CD8-positive, alpha-beta memory T cell (primary cell): ENCODE measurements at regions not wholly inside any gene's neighbourhood (a gene's known extent, or its start where the extent isn't known, plus 50 kb on each side); places are given as distances from the start of the nearest gene placed in this dataset.
"Not testable (repeated sequence)": the region's sequence is repeated elsewhere in the genome, so short reads cannot be mapped to it uniquely, and the experiment has no call there.

Experiments
- CTCF ChIA-PET: fragments of 350-600 bp; sonication (Branson Sonifier 250); formaldehyde crosslinking; loops from one replicate; lab custom pipeline; 2021; ENCODE audit warnings: antibody characterized with exemption; lab: Charles Lee
- POLR2A ChIA-PET: fragments of 350-600 bp; sonication (Branson Sonifier 250); formaldehyde crosslinking; loops from one replicate; lab custom pipeline; 2021; ENCODE audit warnings: antibody characterized with exemption; lab: Charles Lee
- DNase-seq, 5 donors: peaks; one replicate each; pipeline versions ENCODE4 v3.0.0 to v3.0.0-alpha.2; 2020 to 2022; ENCODE audit warnings: mixed read lengths in 1 of 5
- H3K27ac ChIP-seq: one replicate; pipeline ENCODE4 v1.7.0; 2013; ENCODE audit warnings: low read depth, mild to moderate bottlenecking, low read length, moderate library complexity
- H3K27me3 ChIP-seq: 2 replicates; pipeline ENCODE4 v1.7.0; 2013; ENCODE audit warnings: low read length, mild to moderate bottlenecking; ENCODE audit not compliant: insufficient read depth, poor library complexity, severe bottlenecking
- H3K36me3 ChIP-seq: 2 replicates; pipeline ENCODE4 v1.7.0; 2013; ENCODE audit warnings: mild to moderate bottlenecking, low read length, moderate library complexity; ENCODE audit not compliant: insufficient read depth
- H3K4me1 ChIP-seq: 2 replicates; pipeline ENCODE4 v1.7.0; 2013; ENCODE audit warnings: mild to moderate bottlenecking, low read length, moderate library complexity; ENCODE audit not compliant: insufficient read depth
- H3K4me3 ChIP-seq: 2 replicates; pipeline ENCODE4 v1.7.0; 2013; ENCODE audit warnings: mild to moderate bottlenecking, low read length
- H3K9me3 ChIP-seq: 2 replicates; pipeline ENCODE4 v1.7.0; 2013; ENCODE audit warnings: mild to moderate bottlenecking, low read length
- H3K27ac Mint-ChIP-seq, 8 donors: one replicate each; pipeline ENCODE4 v1.8.0; 2020 to 2021; ENCODE audit warnings: mixed read lengths in 8 of 8, mild to moderate bottlenecking in 6 of 8, inconsistent platforms in 3 of 8, moderate library complexity in 3 of 8
- H3K27me3 Mint-ChIP-seq, 2 donors: one replicate each; pipeline ENCODE4 v1.8.0; 2020 to 2021; ENCODE audit warnings: mixed read lengths in 2 of 2, mild to moderate bottlenecking in 1 of 2, moderate library complexity in 1 of 2
- H3K36me3 Mint-ChIP-seq, 3 donors: one replicate each; pipeline ENCODE4 v1.8.0; 2020 to 2021; ENCODE audit warnings: mixed read lengths in 3 of 3, inconsistent platforms in 1 of 3, mild to moderate bottlenecking in 1 of 3
- H3K4me1 Mint-ChIP-seq, 3 donors: one replicate each; pipeline ENCODE4 v1.8.0; 2020 to 2021; ENCODE audit warnings: mixed read lengths in 3 of 3, inconsistent platforms in 1 of 3, mild to moderate bottlenecking in 1 of 3
- H3K4me3 Mint-ChIP-seq, 7 donors: one replicate each; pipeline ENCODE4 v1.8.0; 2020 to 2021; ENCODE audit warnings: mixed read lengths in 7 of 7, mild to moderate bottlenecking in 6 of 7, moderate library complexity in 4 of 7, inconsistent platforms in 2 of 7
- H3K9me3 Mint-ChIP-seq, 5 donors: one replicate each; pipeline ENCODE4 v1.8.0; 2020 to 2022; ENCODE audit warnings: mixed read lengths in 5 of 5, mild to moderate bottlenecking in 3 of 5, moderate library complexity in 2 of 5, inconsistent platforms in 1 of 5

- Histone ChIP-seq H3K36me3 (no peaks in the 10 kb centered on the region), H3K27me3 (peaks cover 5% of the 10 kb centered on the region)
- CTCF ChIA-PET = no interaction called here
These were observed 71.2 kb upstream of the ALKAL2 start for GRCh38 chr2:359047-359446.

GRCh38 chr2:357811-358210, 69.9 kb upstream of the ALKAL2 start:
- ChIA-PET POLR2A (no interaction called here), CTCF (no interaction called here)
- H3K9me3 Mint-ChIP-seq = peaks cover 0 to 3% (median 0%) of the 10 kb centered on the region in 5 donors
- H3K4me3 ChIP-seq = no peak overlapping the region
- H3K4me3 Mint-ChIP-seq = no peak overlapping the region
- H3K36me3 Mint-ChIP-seq = peaks cover 0 to 7% (median 0%) of the 10 kb centered on the region in 3 donors
- H3K4me1 ChIP-seq = no peaks in the 10 kb centered on the region
- H3K4me1 Mint-ChIP-seq = no peaks in the 10 kb centered on the region
- no peak for DNase-seq
- no peaks in the 10 kb centered on the region for H3K36me3 ChIP-seq
- no peak overlapping the region for H3K27ac Mint-ChIP-seq
- no peaks in the 10 kb centered on the region for H3K9me3 ChIP-seq
- peaks cover 14 to 52% of the 10 kb centered on the region in 2 donors for H3K27me3 Mint-ChIP-seq
- no peak overlapping the region for H3K27ac ChIP-seq
- H3K27me3 ChIP-seq = peaks cover 5% of the 10 kb centered on the region

More at GRCh38 chr2:359047-359446, 71.2 kb upstream of the ALKAL2 start:
- Histone ChIP-seq H3K4me3 (no peak overlapping the region), H3K27ac (no peak overlapping the region), H3K9me3 (no peaks in the 10 kb centered on the region), H3K4me1 (no peaks in the 10 kb centered on the region)
- Mint-ChIP-seq H3K27me3 (peaks cover 19 to 57% of the 10 kb centered on the region in 2 donors), H3K9me3 (peaks cover 0 to 6% (median 2%) of the 10 kb centered on the region in 5 donors), H3K27ac (no peak overlapping the region), H3K36me3 (peaks cover 0 to 11% (median 0%) of the 10 kb centered on the region in 3 donors), H3K4me1 (no peaks in the 10 kb centered on the region), H3K4me3 (no peak overlapping the region)
- POLR2A ChIA-PET = no interaction called here
- no peak for DNase-seq

GRCh38 chr2:356304-356703, 68.4 kb upstream of the ALKAL2 start:
- DNase-seq, H3K27me3 ChIP-seq, H3K36me3 ChIP-seq, H3K4me3 ChIP-seq, H3K27ac Mint-ChIP-seq, H3K4me3 Mint-ChIP-seq, H3K36me3 Mint-ChIP-seq, H3K27ac ChIP-seq, POLR2A ChIA-PET, H3K4me1 ChIP-seq, H3K4me1 Mint-ChIP-seq, H3K9me3 Mint-ChIP-seq, H3K9me3 ChIP-seq: not testable (repeated sequence)
- CTCF ChIA-PET = interaction anchor here (0.7 kb wide), 1 partner anchor 136 kb away, joined by 3 read pairs; no protein-coding TSS in a partner anchor
- peaks cover 14 to 60% of the 10 kb centered on the region in 2 donors for H3K27me3 Mint-ChIP-seq

GRCh38 chr2:355773-356172, 67.9 kb upstream of the ALKAL2 start:
- H3K9me3 ChIP-seq = no peaks in the 10 kb centered on the region
- H3K4me3 ChIP-seq = no peak overlapping the region
- no peak for DNase-seq
- no peaks in the 10 kb centered on the region for H3K36me3 ChIP-seq
- peaks cover 0 to 7% (median 0%) of the 10 kb centered on the region in 3 donors for H3K36me3 Mint-ChIP-seq
- H3K27ac Mint-ChIP-seq = no peak overlapping the region
- H3K4me3 Mint-ChIP-seq = no peak overlapping the region
- POLR2A ChIA-PET = no interaction called here
- peaks cover 5% of the 10 kb centered on the region for H3K27me3 ChIP-seq
- no peaks in the 10 kb centered on the region for H3K4me1 ChIP-seq
- H3K27me3 Mint-ChIP-seq = peaks cover 14 to 65% of the 10 kb centered on the region in 2 donors
- H3K27ac ChIP-seq = no peak overlapping the region
- CTCF ChIA-PET = interaction anchor here (0.7 kb wide), 1 partner anchor 135 kb away, joined by 3 read pairs; no protein-coding TSS in a partner anchor
- peaks cover 0 to 3% (median 0%) of the 10 kb centered on the region in 5 donors for H3K9me3 Mint-ChIP-seq
- H3K4me1 Mint-ChIP-seq = no peaks in the 10 kb centered on the region

GRCh38 chr2:352696-353095, 64.8 kb upstream of the ALKAL2 start:
- Histone ChIP-seq H3K27me3 (peaks cover 5% of the 10 kb centered on the region), H3K27ac (no peak overlapping the region), H3K36me3 (no peaks in the 10 kb centered on the region), H3K4me1 (no peaks in the 10 kb centered on the region), H3K4me3 (no peak overlapping the region), H3K9me3 (no peaks in the 10 kb centered on the region)
- POLR2A ChIA-PET = no interaction called here
- H3K4me3 Mint-ChIP-seq = no peak overlapping the region
- no peaks in the 10 kb centered on the region for H3K9me3 Mint-ChIP-seq
- no peak for DNase-seq
- no peaks in the 10 kb centered on the region for H3K36me3 Mint-ChIP-seq
- H3K27me3 Mint-ChIP-seq = peaks cover 25 to 63% of the 10 kb centered on the region in 2 donors
- CTCF ChIA-PET = no interaction called here
- H3K4me1 Mint-ChIP-seq = no peaks in the 10 kb centered on the region
- H3K27ac Mint-ChIP-seq = no peak overlapping the region

- H3K4me3 ChIP-seq = no peak overlapping the region
- DNase-seq = no peak
- H3K27me3 ChIP-seq = peaks cover 5% of the 10 kb centered on the region
- H3K36me3 ChIP-seq = no peaks in the 10 kb centered on the region
- no peaks in the 10 kb centered on the region for H3K9me3 ChIP-seq
- H3K9me3 Mint-ChIP-seq = no peaks in the 10 kb centered on the region
- H3K36me3 Mint-ChIP-seq = no peaks in the 10 kb centered on the region
- no peak overlapping the region for H3K27ac Mint-ChIP-seq
- peaks cover 19 to 37% of the 10 kb centered on the region in 2 donors for H3K27me3 Mint-ChIP-seq
- no peak overlapping the region for H3K27ac ChIP-seq
- H3K4me1 Mint-ChIP-seq = no peaks in the 10 kb centered on the region
- no peak overlapping the region for H3K4me3 Mint-ChIP-seq
- H3K4me1 ChIP-seq = no peaks in the 10 kb centered on the region
- ChIA-PET CTCF (no interaction called here), POLR2A (no interaction called here)
These were observed 61.5 kb upstream of the ALKAL2 start for GRCh38 chr2:349390-349789.

GRCh38 chr2:348361-348916, 60.5 kb upstream of the ALKAL2 start:
- no peak for DNase-seq
- H3K36me3 ChIP-seq = no peaks in the 10 kb centered on the region
- no peak overlapping the region for H3K4me3 ChIP-seq
- no peak overlapping the region for H3K27ac ChIP-seq
- CTCF ChIA-PET = no interaction called here
- Mint-ChIP-seq H3K4me1 (peaks cover 0 to 1% (median under 1%) of the 10 kb centered on the region in 3 donors), H3K36me3 (no peaks in the 10 kb centered on the region), H3K4me3 (no peak overlapping the region), H3K27me3 (peaks cover 19 to 32% of the 10 kb centered on the region in 2 donors), H3K27ac (no peak overlapping the region), H3K9me3 (no peaks in the 10 kb centered on the region)
- H3K4me1 ChIP-seq = no peaks in the 10 kb centered on the region
- H3K9me3 ChIP-seq = no peaks in the 10 kb centered on the region
- POLR2A ChIA-PET = no interaction called here
- H3K27me3 ChIP-seq = peaks cover 5% of the 10 kb centered on the region

- Mint-ChIP-seq H3K4me3 (no peak overlapping the region), H3K4me1 (peaks cover 0 to 8% (median 8%) of the 10 kb centered on the region in 3 donors), H3K27ac (no peak overlapping the region), H3K9me3 (no peaks in the 10 kb centered on the region), H3K27me3 (peaks cover 21% of the 10 kb centered on the region in 2 donors), H3K36me3 (no peaks in the 10 kb centered on the region)
- H3K9me3 ChIP-seq = no peaks in the 10 kb centered on the region
- no peaks in the 10 kb centered on the region for H3K4me1 ChIP-seq
- H3K36me3 ChIP-seq = no peaks in the 10 kb centered on the region
- no peak overlapping the region for H3K4me3 ChIP-seq
- no peak for DNase-seq
- POLR2A ChIA-PET = no interaction called here
- H3K27me3 ChIP-seq = peaks cover 5% of the 10 kb centered on the region
- H3K27ac ChIP-seq = no peak overlapping the region
- CTCF ChIA-PET = no interaction called here
These were observed 56.9 kb upstream of the ALKAL2 start for GRCh38 chr2:344811-345210.
